H9 (cell line): ENCODE measurements at regions not wholly inside any gene's neighbourhood (a gene's known extent, or its start where the extent isn't known, plus 50 kb on each side); places are given as distances from the start of the nearest gene placed in this dataset.

Experiments
- DNase-seq: peaks from one replicate; pipeline ENCODE4 v3.0.0-alpha.2; 2017
- H2AFZ ChIP-seq: one replicate; pipeline ENCODE4 v1.6.1; 2013; ENCODE audit warnings: mild to moderate bottlenecking, low read length, control low read depth, moderate library complexity
- H2AK5ac ChIP-seq: 2 replicates; pipeline ENCODE4 v1.6.1; 2013; ENCODE audit warnings: low read length, control low read depth, mixed read lengths; ENCODE audit not compliant: insufficient read length
- H2BK120ac ChIP-seq: one replicate; pipeline ENCODE4 v1.6.1; 2013; ENCODE audit warnings: low read depth, mild to moderate bottlenecking, low read length, control low read depth, inconsistent platforms; ENCODE audit not compliant: poor library complexity, severe bottlenecking
- H2BK12ac ChIP-seq: 2 replicates; pipeline ENCODE4 v1.6.1; 2013; ENCODE audit warnings: low read length, control low read depth, mixed read lengths, low read depth; ENCODE audit not compliant: insufficient read length
- H2BK15ac ChIP-seq: 2 replicates; pipeline ENCODE4 v1.6.1; 2013; ENCODE audit warnings: low read depth, low read length, control low read depth
- H2BK20ac ChIP-seq: one replicate; pipeline ENCODE4 v1.6.1; 2013; ENCODE audit warnings: low read depth, mild to moderate bottlenecking, low read length, control low read depth, inconsistent platforms; ENCODE audit not compliant: poor library complexity, severe bottlenecking
- H2BK5ac ChIP-seq: 2 replicates; pipeline ENCODE4 v1.6.1; 2013; ENCODE audit warnings: low read length, control low read depth, mixed read lengths; ENCODE audit not compliant: insufficient read length
- H3K14ac ChIP-seq: 2 replicates; pipeline ENCODE4 v1.6.1; 2013; ENCODE audit warnings: low read length, control low read depth; ENCODE audit not compliant: insufficient read depth
- H3K18ac ChIP-seq: 2 replicates; pipeline ENCODE4 v1.6.1; 2013; ENCODE audit warnings: low read depth, mild to moderate bottlenecking, mixed read lengths, low read length, control low read depth; ENCODE audit not compliant: insufficient read length
- H3K23ac ChIP-seq: 2 replicates; pipeline ENCODE4 v1.6.1; 2013; ENCODE audit warnings: low read length, control low read depth, mixed read lengths, low read depth; ENCODE audit not compliant: insufficient read length
- H3K23me2 ChIP-seq: 2 replicates; pipeline ENCODE4 v1.6.1; 2013; ENCODE audit warnings: low read depth, mild to moderate bottlenecking, mixed read lengths, low read length, control low read depth; ENCODE audit not compliant: insufficient read length, poor library complexity, severe bottlenecking
- H3K27ac ChIP-seq: 2 replicates; pipeline ENCODE4 v1.5.1; 2013; ENCODE audit warnings: low read length, control low read depth, mixed read lengths, low read depth; ENCODE audit not compliant: insufficient read length
- H3K27me3 ChIP-seq: 2 replicates; pipeline ENCODE4 v1.6.1; 2013; ENCODE audit warnings: low read length, control low read depth, inconsistent platforms; ENCODE audit not compliant: insufficient read depth
- H3K4ac ChIP-seq: 2 replicates; pipeline ENCODE4 v1.6.1; 2013; ENCODE audit warnings: low read depth, mild to moderate bottlenecking, control low read depth, inconsistent platforms, low read length, moderate library complexity
- H3K4me1 ChIP-seq: 2 replicates; pipeline ENCODE4 v1.6.1; 2013; ENCODE audit warnings: low read length, control low read depth, inconsistent platforms; ENCODE audit not compliant: insufficient read depth
- H3K4me2 ChIP-seq: 2 replicates; pipeline ENCODE4 v1.6.1; 2013; ENCODE audit warnings: low read length, control low read depth, mixed read lengths; ENCODE audit not compliant: insufficient read length, insufficient read depth
- H3K56ac ChIP-seq: 2 replicates; pipeline ENCODE4 v1.6.1; 2013; ENCODE audit warnings: low read depth, mild to moderate bottlenecking, mixed read lengths, low read length, control low read depth; ENCODE audit not compliant: insufficient read length
- H3K79me1 ChIP-seq: 2 replicates; pipeline ENCODE4 v1.6.1; 2013; ENCODE audit warnings: low read depth, mild to moderate bottlenecking, moderate library complexity, low read length, control low read depth, inconsistent platforms; ENCODE audit not compliant: insufficient read depth, poor library complexity, severe bottlenecking
- H3K79me2 ChIP-seq: 2 replicates; pipeline ENCODE4 v1.6.1; 2013; ENCODE audit warnings: low read length, control low read depth, inconsistent platforms; ENCODE audit not compliant: insufficient read depth
- H3K9ac ChIP-seq: 2 replicates; pipeline ENCODE4 v1.6.1; 2013; ENCODE audit warnings: low read length, control low read depth, mixed read lengths; ENCODE audit not compliant: insufficient read length; ENCODE audit errors: extremely low read depth
- H3K9me3 ChIP-seq: one replicate; pipeline ENCODE4 v1.6.1; 2013; ENCODE audit warnings: low read depth, low read length, inconsistent platforms; ENCODE audit not compliant: control insufficient read depth
- H3T11ph ChIP-seq: one replicate; pipeline ENCODE4 v1.6.1; 2013; ENCODE audit warnings: mild to moderate bottlenecking, low read length, control low read depth, inconsistent platforms
- H4K20me1 ChIP-seq: one replicate; pipeline ENCODE4 v1.6.1; 2013; ENCODE audit not compliant: control insufficient read depth, insufficient read length, insufficient read depth
- H4K5ac ChIP-seq: 2 replicates; pipeline ENCODE4 v1.6.1; 2013; ENCODE audit warnings: low read depth, mild to moderate bottlenecking, mixed read lengths, low read length, control low read depth; ENCODE audit not compliant: insufficient read length
- H4K8ac ChIP-seq: replicated peaks from 2 replicates; pipeline ENCODE4 v1.6.1; 2013; ENCODE audit warnings: low read length, control low read depth, mixed read lengths, low read depth; ENCODE audit not compliant: insufficient read length
- H4K91ac ChIP-seq: 2 replicates; pipeline ENCODE4 v1.6.1; 2013; ENCODE audit warnings: low read depth, mild to moderate bottlenecking, moderate library complexity, mixed read lengths, low read length, control low read depth; ENCODE audit not compliant: insufficient read length
- H3K27ac Mint-ChIP-seq, 3 experiments: 2 replicates in 2 of 3; 3 replicates in 1 of 3; pipeline ENCODE4 v1.8.0; 2020 to 2021; ENCODE audit warnings: mixed read lengths in 3 of 3, mild to moderate bottlenecking in 1 of 3, moderate library complexity in 1 of 3
- H3K27me3 Mint-ChIP-seq: 2 replicates; pipeline ENCODE4 v1.8.0; 2021; ENCODE audit warnings: low read depth, mild to moderate bottlenecking, moderate library complexity, mixed read lengths
- H3K36me3 Mint-ChIP-seq, 3 experiments: 2 replicates in 2 of 3; 3 replicates in 1 of 3; pipeline ENCODE4 v1.8.0; 2020 to 2021; ENCODE audit warnings: low read depth in 3 of 3, mixed read lengths in 3 of 3; ENCODE audit not compliant: insufficient read depth in 1 of 3
- H3K4me1 Mint-ChIP-seq, 2 experiments: 2 replicates each; pipeline ENCODE4 v1.8.0; 2020; ENCODE audit warnings: mixed read lengths in 2 of 2
- H3K4me3 Mint-ChIP-seq, 2 experiments: 2 replicates in 1 of 2; 3 replicates in 1 of 2; pipeline ENCODE4 v1.8.0; 2020 to 2021; ENCODE audit warnings: mild to moderate bottlenecking in 2 of 2, mixed read lengths in 2 of 2, moderate library complexity in 1 of 2
- H3K9me3 Mint-ChIP-seq, 2 experiments: 2 replicates in 1 of 2; 3 replicates in 1 of 2; pipeline ENCODE4 v1.8.0; 2020; ENCODE audit warnings: mild to moderate bottlenecking in 2 of 2, mixed read lengths in 2 of 2, moderate library complexity in 1 of 2
- CTCF ChIP-seq: fragments of 200-600 bp; sonication (generic); conservative IDR thresholded peaks from 3 replicates; pipeline ENCODE4 v1.8.0; 2021; ENCODE audit warnings: antibody characterized with exemption, mild to moderate bottlenecking
- WGBS: extraction: QIAGEN DNeasy Blood & Tissue Kit; methylation state at CpG from one replicate; pipeline ENCODE4 v1.1.7; 2013; ENCODE audit warnings: missing lambda C conversion rate, low lambda C conversion rate, mixed read lengths; ENCODE audit not compliant: insufficient read length; ENCODE audit errors: extremely low coverage; 5-methylcytosine and 5-hydroxymethylcytosine counted together

- no peak overlapping the region for H3K56ac ChIP-seq
- no peak overlapping the region for H3K14ac ChIP-seq
- WGBS, result no CpG with 5 or more reads among the region's 2 CpGs
- no peak overlapping the region for H2BK5ac ChIP-seq
- H3K9ac ChIP-seq, result no peak overlapping the region
- no peaks in the 10 kb centered on the region for H3K9me3 ChIP-seq
- Mint-ChIP-seq H3K36me3 (peaks cover 0 to 2% (median 0%) of the 10 kb centered on the region in 3 experiments; a peak in 1 of 7 replicates), H3K27me3 (no peaks in the 10 kb centered on the region), H3K27ac (no peak overlapping the region), H3K4me1 (peaks cover 0 to 3% of the 10 kb centered on the region in 2 experiments; a peak in 3 of 4 replicates), H3K4me3 (no peak overlapping the region), H3K9me3 (peaks cover 0 to 2% of the 10 kb centered on the region in 2 experiments; a peak in 1 of 5 replicates)
- no peak overlapping the region for H3T11ph ChIP-seq
- no peak overlapping the region for H2BK20ac ChIP-seq
- no peak for DNase-seq
- no peaks in the 10 kb centered on the region for H3K79me2 ChIP-seq
- H4K8ac ChIP-seq, result no peak overlapping the region
- no peaks in the 10 kb centered on the region for H3K79me1 ChIP-seq
- H2BK12ac ChIP-seq, result no peak overlapping the region
- no peaks in the 10 kb centered on the region for H3K4me1 ChIP-seq
- H2AK5ac ChIP-seq, result no peak overlapping the region
- H3K23ac ChIP-seq, result no peak overlapping the region
- no peaks in the 10 kb centered on the region for H3K23me2 ChIP-seq
- H3K4me2 ChIP-seq, result no peak overlapping the region
- no peak for TF ChIP-seq CTCF
- H3K27ac ChIP-seq, result no peak overlapping the region
- H3K18ac ChIP-seq, result no peak overlapping the region
- H2BK120ac ChIP-seq, result no peak overlapping the region
- no peak overlapping the region for H4K5ac ChIP-seq
- H3K4ac ChIP-seq, result no peak overlapping the region
- H4K91ac ChIP-seq, result no peak overlapping the region
- no peak overlapping the region for H2AFZ ChIP-seq
- no peaks in the 10 kb centered on the region for H3K27me3 ChIP-seq
- no peaks in the 10 kb centered on the region for H4K20me1 ChIP-seq
- H2BK15ac ChIP-seq, result no peak overlapping the region
Observed at GRCh38 chr12:84054811-84055210, 857.8 kb downstream of the SLC6A15 start.
